ENCODE measurements at regions not wholly inside any gene's neighbourhood (a gene's known extent, or its start where the extent isn't known, plus 50 kb on each side); places are given as distances from the start of the nearest gene placed in this dataset.

DNA sequence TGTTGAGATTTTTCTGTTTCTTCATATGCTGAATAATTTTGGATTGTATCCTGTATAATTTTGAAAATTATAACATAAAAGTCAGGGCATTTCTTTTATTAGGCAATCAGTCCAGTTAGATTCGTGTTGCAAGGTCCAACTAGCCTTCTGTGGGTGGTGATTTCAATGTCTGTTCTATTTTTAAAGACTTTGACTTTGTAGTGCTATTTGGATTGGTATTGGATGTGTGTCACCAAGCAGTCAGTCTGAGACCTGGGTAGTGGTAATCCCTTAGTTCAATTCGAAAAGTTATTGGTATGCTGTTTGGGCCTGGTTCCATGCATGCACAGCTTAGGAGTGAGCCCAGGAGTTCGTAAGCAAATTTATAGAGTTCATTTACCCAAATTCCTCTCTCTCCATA, 82.2 kb downstream of the EPDR1 start:
- no peak for DNase-seq

DNA sequence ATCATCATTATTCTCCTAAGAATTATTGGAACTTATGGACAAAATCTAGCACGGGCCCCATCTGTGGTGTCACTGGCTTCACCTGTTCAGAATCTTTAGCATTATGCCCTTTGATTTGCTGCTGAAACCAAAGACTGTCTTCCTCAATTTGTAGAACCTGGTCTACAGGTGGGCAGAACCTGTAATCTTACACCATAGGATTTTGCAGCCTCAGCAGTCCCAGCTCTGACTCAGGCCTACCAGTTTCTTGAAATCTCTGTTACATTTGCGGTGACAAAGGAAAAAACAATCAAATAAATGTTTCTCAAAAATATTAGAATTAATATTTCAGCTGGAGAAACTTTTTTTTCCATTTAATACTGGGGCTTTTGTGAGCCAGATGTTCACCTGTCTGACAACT, 86.1 kb downstream of the EPDR1 start:
- DNase-seq = no peak

DNA sequence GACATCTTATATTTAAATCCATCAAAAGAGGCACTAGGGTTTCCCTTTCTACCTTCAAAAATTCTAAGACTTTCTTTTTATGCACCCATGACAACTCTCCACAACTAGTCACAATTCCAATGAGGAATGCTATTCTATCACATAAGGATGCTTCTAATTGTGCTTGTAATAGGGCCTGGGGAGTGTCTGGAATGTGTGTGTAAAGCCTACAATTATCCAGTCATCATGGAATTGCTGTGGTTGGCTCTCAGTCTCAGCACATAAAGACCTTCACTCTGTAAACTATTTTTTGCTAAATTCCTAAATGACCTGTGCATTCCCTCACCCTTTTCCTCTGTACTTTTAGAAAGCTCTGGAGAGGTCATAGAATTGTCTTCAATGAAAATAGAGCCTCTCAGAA, 86.7 kb downstream of the EPDR1 start:
- no peak for DNase-seq

DNA sequence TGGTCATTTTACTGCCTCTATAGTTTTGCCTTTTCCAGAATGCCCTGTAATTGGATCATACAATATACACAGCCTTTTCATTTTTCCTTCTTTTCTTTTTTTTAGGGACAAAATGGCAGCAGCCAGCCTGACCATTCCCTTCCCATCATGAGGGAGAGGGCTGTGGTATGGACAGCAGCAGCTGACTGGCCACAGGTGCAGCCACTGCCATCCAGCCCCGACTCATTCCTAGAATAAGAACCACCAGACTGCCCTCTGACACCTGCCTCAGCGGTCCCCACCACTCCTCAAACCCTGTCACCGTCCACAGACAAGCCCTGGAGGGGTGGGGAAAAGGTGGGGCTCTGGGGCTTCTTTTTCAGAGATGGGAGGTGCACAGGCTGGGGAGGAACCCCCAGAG, 92.8 kb downstream of the EPDR1 start:
- no peak for DNase-seq

GRCh38 chr7:38016567-38016966, 96.1 kb downstream of the EPDR1 start:
- no peak for DNase-seq

DNA sequence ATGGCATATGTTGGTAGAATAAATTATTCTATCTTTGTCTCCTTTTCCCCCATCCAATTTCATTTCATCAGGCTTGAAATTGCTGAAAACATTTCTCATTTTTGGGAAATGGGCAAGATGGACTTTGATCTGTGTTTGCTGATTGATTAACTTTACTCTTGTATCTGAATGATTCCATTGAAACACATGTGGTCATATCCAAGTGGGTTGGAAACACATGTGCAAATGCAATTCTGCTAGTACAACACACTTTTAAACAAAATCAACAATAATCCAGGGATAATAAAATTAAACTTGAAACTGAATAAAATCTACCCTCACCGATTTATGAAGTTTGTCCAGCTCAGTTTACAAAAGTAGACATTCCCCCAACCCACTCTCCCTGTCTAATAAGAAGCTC, 96.9 kb downstream of the EPDR1 start:
- DNase-seq = no peak

- no peak for DNase-seq
Measured at GRCh38 chr7:38020121-38020785, 99.8 kb downstream of the EPDR1 start.

- DNase-seq = no peak
Measured at GRCh38 chr7:38021892-38022291, 101.5 kb downstream of the EPDR1 start.

DNA sequence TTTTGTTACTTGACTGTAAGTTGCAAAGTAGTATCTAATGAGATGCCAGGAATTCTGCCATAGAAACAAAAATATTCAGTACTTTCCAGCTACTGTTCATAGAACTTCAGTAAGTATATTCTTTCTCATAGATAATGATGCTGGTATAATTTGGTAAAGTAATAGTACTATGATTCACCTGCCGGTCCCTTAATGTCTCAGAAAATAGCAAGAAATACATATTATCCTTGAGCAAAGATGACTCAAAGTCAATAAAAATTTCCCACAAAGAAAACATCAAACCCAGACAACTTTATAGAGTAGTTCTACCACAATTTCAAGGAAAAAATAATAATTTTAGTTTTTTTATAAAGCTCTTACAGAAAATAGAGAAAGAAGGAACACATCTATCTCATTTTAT, 105.4 kb downstream of the EPDR1 start:
- no peak for DNase-seq

GRCh38 chr7:38027884-38028455, 107.5 kb downstream of the EPDR1 start:
- DNase-seq = no peak

DNA sequence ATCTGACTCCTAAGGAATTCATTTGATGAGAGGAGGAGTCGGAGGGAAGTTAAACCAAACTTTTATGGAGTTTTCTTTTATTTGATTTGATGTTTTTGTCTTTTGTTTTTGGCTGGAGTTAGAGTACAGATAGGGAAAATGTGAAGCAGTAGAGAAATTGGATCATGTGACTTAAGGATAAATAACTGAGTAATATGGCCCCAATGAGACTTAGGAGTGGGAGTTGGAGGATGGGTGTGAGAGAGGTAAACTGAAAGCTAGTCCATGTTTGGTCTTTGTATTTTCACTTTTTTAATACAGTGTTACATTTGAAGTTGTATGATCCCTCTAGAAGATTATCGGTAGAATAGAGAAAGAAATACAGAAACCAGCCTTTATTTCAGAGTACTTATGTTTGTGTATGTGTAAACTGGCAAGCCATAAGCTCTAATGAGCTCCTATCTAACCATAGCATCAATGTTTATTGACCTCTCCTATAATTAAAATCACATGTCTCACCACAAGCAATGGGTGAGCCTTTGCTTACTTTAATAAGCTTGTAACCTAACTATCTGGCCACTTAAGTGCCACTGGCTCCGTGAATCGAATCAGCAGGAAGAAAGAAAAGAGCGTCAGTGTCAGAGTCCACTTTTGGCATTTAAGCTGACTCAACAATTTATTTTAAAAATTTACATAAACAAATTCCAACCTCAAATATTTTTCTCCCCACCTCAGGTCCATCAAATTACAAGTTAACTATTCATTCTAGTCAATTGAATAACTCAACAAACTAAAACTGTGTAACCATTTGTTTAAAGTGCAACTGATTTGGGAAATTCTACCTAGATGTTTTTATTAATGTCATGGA, 113.8 kb downstream of the EPDR1 start:
- no peak for DNase-seq

- DNase-seq = no peak
Measured at GRCh38 chr7:38040831-38041230, 120.4 kb downstream of the EPDR1 start.

DNA sequence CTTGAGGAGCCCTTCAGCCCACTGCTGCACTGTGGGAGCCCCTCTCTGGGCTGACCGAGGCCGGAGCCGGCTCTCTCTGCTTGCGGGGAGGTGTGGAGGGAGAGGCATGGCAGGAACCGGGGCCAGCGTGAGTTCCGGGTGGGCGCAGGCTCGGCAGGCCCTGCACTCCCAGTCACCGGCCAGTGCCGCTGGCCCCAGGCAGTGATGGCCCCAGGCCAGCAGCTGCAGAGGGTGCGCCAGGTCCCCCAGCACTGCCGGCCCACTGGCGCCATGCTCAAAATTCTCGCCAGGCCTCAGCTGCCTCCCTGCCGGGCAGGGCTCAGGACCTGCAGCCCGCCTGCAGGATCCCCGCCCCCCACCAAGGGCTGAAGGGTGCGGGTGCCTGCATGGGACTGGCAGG, 128.4 kb upstream of the STARD3NL start:
- no peak for DNase-seq

DNA sequence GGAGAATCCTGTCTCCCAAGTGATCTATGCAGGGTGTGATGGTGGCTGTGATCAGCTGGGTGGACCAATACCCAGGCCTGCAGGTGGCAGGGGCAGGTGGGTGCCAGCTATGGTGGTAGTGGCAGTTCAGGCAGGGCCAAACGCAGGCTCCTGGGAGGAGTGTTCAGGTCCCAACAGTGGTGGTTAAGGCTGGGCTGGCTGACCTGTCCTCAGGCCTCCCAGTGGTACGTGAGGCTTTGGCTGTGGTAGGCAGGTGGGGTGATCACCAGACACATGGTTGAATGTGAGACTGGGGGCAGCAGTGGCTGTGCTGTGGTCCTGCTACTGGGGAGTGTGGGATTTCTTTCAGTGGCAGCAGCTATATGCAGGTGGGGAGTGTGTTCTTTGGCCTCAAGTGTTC, 126.7 kb upstream of the STARD3NL start:
- DNase-seq = no peak

GRCh38 chr7:38051786-38052185, 126.3 kb upstream of the STARD3NL start:
- DNase-seq = no peak

DNA sequence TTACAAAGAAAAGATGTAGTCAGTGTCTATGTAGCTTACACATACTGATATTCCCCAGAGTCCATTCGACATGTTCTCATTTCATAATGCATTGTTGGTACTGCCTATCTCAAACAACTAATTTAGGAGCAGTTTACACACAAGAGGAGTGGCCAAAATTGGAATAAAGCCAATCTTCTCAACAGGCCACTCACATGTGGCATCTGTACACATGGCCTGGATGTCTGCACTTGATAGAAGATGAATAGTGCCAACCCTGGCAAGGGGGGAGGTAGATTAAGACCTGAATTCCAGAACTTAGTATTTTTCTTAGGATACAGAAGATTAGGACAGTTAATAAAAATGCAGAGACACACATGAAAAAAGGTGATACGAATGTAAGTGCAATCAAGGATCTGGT, 125.3 kb upstream of the STARD3NL start:
- DNase-seq = no peak

DNA sequence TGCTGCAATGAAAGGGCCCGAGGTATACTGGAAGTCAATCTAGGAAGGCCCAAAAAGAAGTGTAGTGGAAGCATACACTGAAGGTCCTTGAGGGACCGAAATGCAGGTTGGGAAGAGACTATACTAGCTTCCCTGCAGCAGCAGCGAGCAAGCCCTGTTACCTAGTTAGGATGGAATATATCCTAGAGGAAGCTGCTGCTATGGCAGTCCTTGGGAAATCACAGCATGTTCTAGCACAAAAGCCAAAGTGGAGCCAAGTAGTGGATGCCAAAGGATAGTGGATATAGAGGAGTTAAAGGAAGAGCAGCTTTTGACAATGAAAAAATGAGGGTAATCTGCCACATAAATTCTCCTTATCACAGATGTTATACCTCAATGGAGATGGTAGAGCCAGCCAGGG, 123.8 kb upstream of the STARD3NL start:
- DNase-seq = peak; percentile 51

- DNase-seq = no peak
Measured at GRCh38 chr7:38057829-38058228, 120.2 kb upstream of the STARD3NL start.

- no peak for DNase-seq
Measured at GRCh38 chr7:38060116-38060515, 117.9 kb upstream of the STARD3NL start.

DNA sequence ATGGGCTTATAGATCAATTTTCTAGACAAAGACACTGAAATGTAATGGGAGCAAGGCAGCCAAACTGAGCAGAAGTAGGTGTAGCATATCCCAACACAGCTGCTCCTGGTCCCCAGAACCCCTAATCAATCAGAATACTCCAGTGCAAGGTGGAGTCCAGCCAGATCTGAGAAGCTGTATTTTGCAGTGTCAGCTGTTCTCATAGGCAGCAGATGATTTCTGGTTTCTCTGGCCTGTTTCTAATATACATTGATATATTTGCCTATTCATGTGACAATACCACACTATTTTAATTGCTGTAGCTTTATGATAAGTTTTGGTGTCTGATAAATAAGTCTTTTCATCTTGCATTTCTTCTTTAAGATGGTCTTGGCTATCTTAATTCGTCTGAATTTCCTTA, 117.4 kb upstream of the STARD3NL start:
- no peak for DNase-seq

GRCh38 chr7:38066391-38066790, 111.7 kb upstream of the STARD3NL start:
- DNase-seq = no peak

GRCh38 chr7:38068461-38068860, 109.6 kb upstream of the STARD3NL start:
- DNase-seq = no peak

GRCh38 chr7:38069052-38069451, 109.0 kb upstream of the STARD3NL start:
- DNase-seq = no peak

DNA sequence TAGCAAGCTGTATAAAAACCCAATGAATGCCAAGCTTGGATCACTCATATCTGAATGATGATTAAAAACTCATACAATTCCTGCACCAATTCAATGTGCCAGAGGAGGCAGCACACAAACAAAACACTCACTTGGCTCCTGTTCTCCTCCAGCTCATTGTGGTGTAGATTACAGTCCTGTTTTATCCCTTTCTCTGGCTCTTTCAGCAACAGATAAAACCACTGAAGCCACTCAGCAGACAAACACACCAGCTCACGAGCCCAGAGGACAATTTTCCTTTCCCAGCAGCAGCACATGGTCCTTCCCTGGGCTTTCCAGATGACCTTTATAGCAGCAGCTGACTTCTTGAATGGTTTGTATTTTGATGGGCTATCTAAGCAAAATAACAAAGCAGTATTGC, 107.3 kb upstream of the STARD3NL start:
- peak; percentile 55 for DNase-seq
